GM23338 (cell line): ENCODE measurements at regions not wholly inside any gene's neighbourhood (a gene's known extent, or its start where the extent isn't known, plus 50 kb on each side); places are given as distances from the start of the nearest gene placed in this dataset.

Experiments
- ATAC-seq: fragments of 200-7000 bp; cut with Tn5 transposase; 3 replicates; pipeline ENCODE4 v1.9.1; 2020
- DNase-seq: peaks from one replicate; pipeline ENCODE4 v3.0.0-alpha.2; 2015; ENCODE audit warnings: low spot score
- H2AFZ ChIP-seq: fragments of 200-600 bp; sonication (generic); 2 replicates; pipeline ENCODE4 v1.8.0; 2016; ENCODE audit warnings: antibody characterized with exemption, mild to moderate bottlenecking, moderate library complexity
- H3F3A ChIP-seq: fragments of 200-600 bp; sonication (generic); replicated peaks from 2 replicates; pipeline ENCODE4 v1.8.0; 2017; ENCODE audit warnings: antibody characterized with exemption, mixed run types, low read depth
- H3K27ac ChIP-seq: fragments of 200-600 bp; sonication (generic); 2 replicates; pipeline ENCODE4 v1.6.1; 2016; ENCODE audit warnings: low read depth
- H3K27me3 ChIP-seq: fragments of 200-600 bp; sonication (generic); 2 replicates; pipeline ENCODE4 v1.8.0; 2016; ENCODE audit warnings: mild to moderate bottlenecking, mixed run types, moderate library complexity; ENCODE audit not compliant: insufficient read depth
- H3K36me3 ChIP-seq: fragments of 200-600 bp; sonication (generic); 2 replicates; pipeline ENCODE4 v1.8.0; 2016; ENCODE audit warnings: mild to moderate bottlenecking; ENCODE audit not compliant: insufficient read depth
- H3K4me1 ChIP-seq: fragments of 200-600 bp; sonication (generic); 2 replicates; pipeline ENCODE4 v1.8.0; 2016; ENCODE audit warnings: mild to moderate bottlenecking, moderate library complexity; ENCODE audit not compliant: insufficient read depth
- H3K4me2 ChIP-seq: fragments of 200-600 bp; sonication (generic); 2 replicates; pipeline ENCODE4 v1.7.1; 2017; ENCODE audit warnings: mixed run types
- H3K4me3 ChIP-seq: fragments of 200-600 bp; sonication (generic); 2 replicates; pipeline ENCODE4 v1.6.1; 2016; ENCODE audit warnings: mixed run types
- H3K79me2 ChIP-seq: fragments of 200-600 bp; sonication (generic); replicated peaks from 2 replicates; pipeline ENCODE4 v1.8.0; 2017; ENCODE audit warnings: mild to moderate bottlenecking; ENCODE audit not compliant: insufficient read depth
- H3K9me2 ChIP-seq: fragments of 200-600 bp; sonication (generic); 2 replicates; pipeline ENCODE4 v1.8.0; 2017; ENCODE audit not compliant: insufficient read depth
- H4K20me1 ChIP-seq: fragments of 200-600 bp; sonication (generic); replicated peaks from 2 replicates; pipeline ENCODE4 v1.8.0; 2017; ENCODE audit warnings: mild to moderate bottlenecking; ENCODE audit not compliant: insufficient read depth
- H3K27ac Mint-ChIP-seq: 2 replicates; pipeline ENCODE4 v1.8.0; 2020; ENCODE audit warnings: inconsistent platforms, mild to moderate bottlenecking, moderate library complexity, mixed read lengths
- H3K27me3 Mint-ChIP-seq: 3 replicates; pipeline ENCODE4 v1.8.0; 2022; ENCODE audit warnings: low read depth, mild to moderate bottlenecking, moderate library complexity, mixed read lengths, inconsistent platforms; ENCODE audit not compliant: insufficient read depth, poor library complexity
- H3K36me3 Mint-ChIP-seq: 3 replicates; pipeline ENCODE4 v1.8.0; 2021; ENCODE audit warnings: low read depth, mild to moderate bottlenecking, inconsistent platforms, moderate library complexity, mixed read lengths
- H3K4me1 Mint-ChIP-seq: 3 replicates; pipeline ENCODE4 v1.8.0; 2020; ENCODE audit warnings: mild to moderate bottlenecking, inconsistent platforms, mixed read lengths
- H3K4me3 Mint-ChIP-seq: 3 replicates; pipeline ENCODE4 v1.8.0; 2021; ENCODE audit warnings: moderate library complexity, mild to moderate bottlenecking, inconsistent platforms, mixed read lengths
- H3K9me3 Mint-ChIP-seq: 3 replicates; pipeline ENCODE4 v1.8.0; 2020; ENCODE audit warnings: moderate library complexity, mild to moderate bottlenecking, inconsistent platforms, mixed read lengths
- CREB1 ChIP-seq: fragments of 250-450 bp; sonication (Bioruptor Pico); IDR thresholded peaks from 2 replicates; pipeline ENCODE4 v1.5.0; 2020; ENCODE audit warnings: low read depth, mild to moderate bottlenecking, moderate library complexity
- ETS1 ChIP-seq: IDR thresholded peaks from 2 replicates; pipeline ENCODE4 v1.6.1; 2016; ENCODE audit warnings: antibody characterized with exemption
- EZH2 ChIP-seq: fragments of 200-600 bp; sonication (generic); IDR thresholded peaks from one replicate; pipeline ENCODE4 v1.8.0; 2017; ENCODE audit warnings: antibody characterized with exemption, mild to moderate bottlenecking, low read depth; ENCODE audit not compliant: unreplicated experiment
- EZH2phosphoT487 ChIP-seq: fragments of 200-600 bp; sonication (generic); IDR thresholded peaks from one replicate; pipeline ENCODE4 v1.8.1; 2018; ENCODE audit warnings: antibody characterized with exemption; ENCODE audit not compliant: unreplicated experiment
- JUNB ChIP-seq: IDR thresholded peaks from one replicate; pipeline ENCODE4 v1.6.1; 2016; ENCODE audit warnings: antibody characterized with exemption; ENCODE audit not compliant: unreplicated experiment
- NANOG ChIP-seq: IDR thresholded peaks from 2 replicates; pipeline ENCODE4 v1.6.1; 2016; ENCODE audit warnings: antibody characterized with exemption, borderline replicate concordance
- POLR2AphosphoS5 ChIP-seq: IDR thresholded peaks from 2 replicates; pipeline ENCODE4 v1.6.1; 2016; ENCODE audit warnings: antibody characterized with exemption, low read depth
- STAT1 ChIP-seq: IDR thresholded peaks from one replicate; pipeline ENCODE4 v1.6.1; 2016; ENCODE audit warnings: antibody characterized with exemption; ENCODE audit not compliant: unreplicated experiment
- ZNF114 ChIP-seq: fragments of 250-450 bp; sonication (Bioruptor Pico); IDR thresholded peaks from 2 replicates; pipeline ENCODE4 v1.5.0; 2020; ENCODE audit warnings: mild to moderate bottlenecking, moderate library complexity
- ZNF331 ChIP-seq: fragments of 250-450 bp; sonication (Bioruptor Pico); IDR thresholded peaks from 2 replicates; pipeline ENCODE4 v1.5.0; 2020; ENCODE audit warnings: low read depth, mild to moderate bottlenecking, moderate library complexity
- ZNF462 ChIP-seq: fragments of 250-450 bp; sonication (Bioruptor Pico); IDR thresholded peaks from 2 replicates; pipeline ENCODE4 v1.5.0; 2020; ENCODE audit warnings: mild to moderate bottlenecking, moderate library complexity
- TF ChIP-seq, protein P1 (sequence below), 2 experiments: fragments of 200-600 bp in 1 of 2; sonication (generic) in 1 of 2; conservative IDR thresholded peaks; 2 replicates each; pipeline versions ENCODE4 v1.5.1 to v1.6.1; 2016 to 2017; ENCODE audit warnings: antibody characterized with exemption in 2 of 2, low read depth in 2 of 2, mild to moderate bottlenecking in 2 of 2, moderate library complexity in 1 of 2
- TF ChIP-seq, protein P2 (sequence below): IDR thresholded peaks from one replicate; pipeline ENCODE4 v1.6.1; 2018; ENCODE audit warnings: antibody characterized with exemption; ENCODE audit not compliant: unreplicated experiment

DNA sequence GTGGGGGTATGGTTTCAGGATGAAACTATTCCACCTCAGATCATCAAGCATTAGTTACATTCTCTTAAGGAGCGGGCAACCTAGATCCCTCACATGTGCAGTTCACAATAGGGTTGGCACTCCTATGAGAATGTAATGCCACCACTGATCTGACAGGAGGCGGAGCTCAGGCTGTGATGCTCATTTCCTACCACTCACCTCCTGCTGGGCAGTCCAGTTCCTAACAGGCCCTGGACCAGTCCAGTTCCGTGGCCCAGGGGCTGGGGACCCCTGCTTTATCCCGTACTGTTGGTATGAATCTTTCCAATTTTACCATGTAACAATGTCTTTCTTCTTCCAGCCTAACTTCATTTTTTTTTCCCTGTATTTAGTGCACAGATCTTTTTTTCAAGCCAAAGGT is 94.9 kb downstream of the OGFRL1 start:
- H3K27me3 Mint-ChIP-seq = no peaks in the 10 kb centered on the region
- no peak overlapping the region for H2AFZ ChIP-seq
- no peak for ATAC-seq

More for the DNA sequence above, 94.9 kb downstream of the OGFRL1 start:
- Mint-ChIP-seq H3K4me3 (no peak overlapping the region), H3K27ac (no peak overlapping the region), H3K36me3 (no peaks in the 10 kb centered on the region), H3K4me1 (peaks cover 27% of the 10 kb centered on the region), H3K9me3 (no peaks in the 10 kb centered on the region)
- no peak for DNase-seq
- Histone ChIP-seq H3K36me3 (no peaks in the 10 kb centered on the region), H3K4me3 (no peak overlapping the region), H3K4me2 (no peak overlapping the region), H4K20me1 (no peaks in the 10 kb centered on the region), H3K4me1 (peaks cover 19% of the 10 kb centered on the region), H3K79me2 (no peaks in the 10 kb centered on the region), H3K27ac (no peak overlapping the region), H3F3A (no peaks in the 10 kb centered on the region), H3K9me2 (no peaks in the 10 kb centered on the region), H3K27me3 (no peaks in the 10 kb centered on the region)
- TF ChIP-seq EZH2 = no peak
- TF ChIP-seq CREB1 (CRISPR knock-in tag) = no peak
- TF ChIP-seq, protein P1, sequence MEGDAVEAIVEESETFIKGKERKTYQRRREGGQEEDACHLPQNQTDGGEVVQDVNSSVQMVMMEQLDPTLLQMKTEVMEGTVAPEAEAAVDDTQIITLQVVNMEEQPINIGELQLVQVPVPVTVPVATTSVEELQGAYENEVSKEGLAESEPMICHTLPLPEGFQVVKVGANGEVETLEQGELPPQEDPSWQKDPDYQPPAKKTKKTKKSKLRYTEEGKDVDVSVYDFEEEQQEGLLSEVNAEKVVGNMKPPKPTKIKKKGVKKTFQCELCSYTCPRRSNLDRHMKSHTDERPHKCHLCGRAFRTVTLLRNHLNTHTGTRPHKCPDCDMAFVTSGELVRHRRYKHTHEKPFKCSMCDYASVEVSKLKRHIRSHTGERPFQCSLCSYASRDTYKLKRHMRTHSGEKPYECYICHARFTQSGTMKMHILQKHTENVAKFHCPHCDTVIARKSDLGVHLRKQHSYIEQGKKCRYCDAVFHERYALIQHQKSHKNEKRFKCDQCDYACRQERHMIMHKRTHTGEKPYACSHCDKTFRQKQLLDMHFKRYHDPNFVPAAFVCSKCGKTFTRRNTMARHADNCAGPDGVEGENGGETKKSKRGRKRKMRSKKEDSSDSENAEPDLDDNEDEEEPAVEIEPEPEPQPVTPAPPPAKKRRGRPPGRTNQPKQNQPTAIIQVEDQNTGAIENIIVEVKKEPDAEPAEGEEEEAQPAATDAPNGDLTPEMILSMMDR (conservative IDR thresholded peaks at IDR 0.05; ENCODE audit: low read depth in 2 of 2) = no peak
- TF ChIP-seq EZH2phosphoT487 = no peak
- no peak for TF ChIP-seq ZNF114 (CRISPR knock-in tag)
- TF ChIP-seq ZNF331 (CRISPR knock-in tag) = no peak
- no peak for TF ChIP-seq ZNF462
- TF ChIP-seq ETS1 = no peak
- TF ChIP-seq JUNB = no peak
- no peak for TF ChIP-seq POLR2AphosphoS5
- no peak for TF ChIP-seq NANOG
- TF ChIP-seq STAT1 = no peak
- TF ChIP-seq, protein P2, sequence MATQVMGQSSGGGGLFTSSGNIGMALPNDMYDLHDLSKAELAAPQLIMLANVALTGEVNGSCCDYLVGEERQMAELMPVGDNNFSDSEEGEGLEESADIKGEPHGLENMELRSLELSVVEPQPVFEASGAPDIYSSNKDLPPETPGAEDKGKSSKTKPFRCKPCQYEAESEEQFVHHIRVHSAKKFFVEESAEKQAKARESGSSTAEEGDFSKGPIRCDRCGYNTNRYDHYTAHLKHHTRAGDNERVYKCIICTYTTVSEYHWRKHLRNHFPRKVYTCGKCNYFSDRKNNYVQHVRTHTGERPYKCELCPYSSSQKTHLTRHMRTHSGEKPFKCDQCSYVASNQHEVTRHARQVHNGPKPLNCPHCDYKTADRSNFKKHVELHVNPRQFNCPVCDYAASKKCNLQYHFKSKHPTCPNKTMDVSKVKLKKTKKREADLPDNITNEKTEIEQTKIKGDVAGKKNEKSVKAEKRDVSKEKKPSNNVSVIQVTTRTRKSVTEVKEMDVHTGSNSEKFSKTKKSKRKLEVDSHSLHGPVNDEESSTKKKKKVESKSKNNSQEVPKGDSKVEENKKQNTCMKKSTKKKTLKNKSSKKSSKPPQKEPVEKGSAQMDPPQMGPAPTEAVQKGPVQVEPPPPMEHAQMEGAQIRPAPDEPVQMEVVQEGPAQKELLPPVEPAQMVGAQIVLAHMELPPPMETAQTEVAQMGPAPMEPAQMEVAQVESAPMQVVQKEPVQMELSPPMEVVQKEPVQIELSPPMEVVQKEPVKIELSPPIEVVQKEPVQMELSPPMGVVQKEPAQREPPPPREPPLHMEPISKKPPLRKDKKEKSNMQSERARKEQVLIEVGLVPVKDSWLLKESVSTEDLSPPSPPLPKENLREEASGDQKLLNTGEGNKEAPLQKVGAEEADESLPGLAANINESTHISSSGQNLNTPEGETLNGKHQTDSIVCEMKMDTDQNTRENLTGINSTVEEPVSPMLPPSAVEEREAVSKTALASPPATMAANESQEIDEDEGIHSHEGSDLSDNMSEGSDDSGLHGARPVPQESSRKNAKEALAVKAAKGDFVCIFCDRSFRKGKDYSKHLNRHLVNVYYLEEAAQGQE = no peak
